ENCODE measurements at regions not wholly inside any gene's neighbourhood (a gene's known extent, or its start where the extent isn't known, plus 50 kb on each side); places are given as distances from the start of the nearest gene placed in this dataset.

GRCh38 chr4:177047070-177047850, 254.5 kb upstream of the VEGFC start:
- H3K4me3 ChIP-seq (replicated peaks; ENCODE audit: low read depth, low read length): no peak overlapping the region
- TF ChIP-seq CTCF (IDR thresholded peaks at IDR 0.05; ENCODE audit: low read depth, low read length, missing control alignments): peak; percentile 83
- peak; percentile 67 for DNase-seq (ENCODE audit: extremely low read depth, low read depth)

GRCh38 chr4:177047851-177048174, 255.1 kb upstream of the VEGFC start:
- no peak for DNase-seq (ENCODE audit: extremely low read depth, low read depth)
- H3K4me3 ChIP-seq (replicated peaks; ENCODE audit: low read depth, low read length): no peak overlapping the region
- no peak for TF ChIP-seq CTCF (IDR thresholded peaks at IDR 0.05; ENCODE audit: low read depth, low read length, missing control alignments)

GRCh38 chr4:177051473-177052060, 258.1 kb upstream of the NEIL3 start:
- DNase-seq (ENCODE audit: extremely low read depth, low read depth): no peak
- no peak overlapping the region for H3K4me3 ChIP-seq (replicated peaks; ENCODE audit: low read depth, low read length)
- peak; percentile 53 for TF ChIP-seq CTCF (IDR thresholded peaks at IDR 0.05; ENCODE audit: low read depth, low read length, missing control alignments)

GRCh38 chr4:177052211-177052934, 257.3 kb upstream of the NEIL3 start:
- TF ChIP-seq CTCF (IDR thresholded peaks at IDR 0.05; ENCODE audit: low read depth, low read length, missing control alignments): no peak
- H3K4me3 ChIP-seq (replicated peaks; ENCODE audit: low read depth, low read length): no peak overlapping the region
- DNase-seq (ENCODE audit: extremely low read depth, low read depth): no peak

GRCh38 chr4:177057186-177057585, 252.5 kb upstream of the NEIL3 start:
- DNase-seq (ENCODE audit: extremely low read depth, low read depth): no peak
- no peak for TF ChIP-seq CTCF (IDR thresholded peaks at IDR 0.05; ENCODE audit: low read depth, low read length, missing control alignments)
- H3K4me3 ChIP-seq (replicated peaks; ENCODE audit: low read depth, low read length): no peak overlapping the region

GRCh38 chr4:177064116-177064515, 245.6 kb upstream of the NEIL3 start:
- no peak overlapping the region for H3K4me3 ChIP-seq (replicated peaks; ENCODE audit: low read depth, low read length)
- no peak for TF ChIP-seq CTCF (IDR thresholded peaks at IDR 0.05; ENCODE audit: low read depth, low read length, missing control alignments)
- DNase-seq (ENCODE audit: extremely low read depth, low read depth): no peak
